Stimulated activated CD4-positive, alpha-beta T cell treated with anti-CD3 and anti-CD28 coated beads, TNF-alpha, amount 100 ng/mL, for 1 hour (primary cell): ENCODE measurements at regions not wholly inside any gene's neighbourhood (a gene's known extent, or its start where the extent isn't known, plus 50 kb on each side); places are given as distances from the start of the nearest gene placed in this dataset.
"Not testable (repeated sequence)": the region's sequence is repeated elsewhere in the genome, so short reads cannot be mapped to it uniquely, and the experiment has no call there.

Source experiments
- DNase-seq, 3 donors: peaks; one replicate each; pipeline ENCODE4 v3.0.0-alpha.2; 2020; ENCODE audit warnings: low read depth in 3 of 3, low spot score in 1 of 3

DNA sequence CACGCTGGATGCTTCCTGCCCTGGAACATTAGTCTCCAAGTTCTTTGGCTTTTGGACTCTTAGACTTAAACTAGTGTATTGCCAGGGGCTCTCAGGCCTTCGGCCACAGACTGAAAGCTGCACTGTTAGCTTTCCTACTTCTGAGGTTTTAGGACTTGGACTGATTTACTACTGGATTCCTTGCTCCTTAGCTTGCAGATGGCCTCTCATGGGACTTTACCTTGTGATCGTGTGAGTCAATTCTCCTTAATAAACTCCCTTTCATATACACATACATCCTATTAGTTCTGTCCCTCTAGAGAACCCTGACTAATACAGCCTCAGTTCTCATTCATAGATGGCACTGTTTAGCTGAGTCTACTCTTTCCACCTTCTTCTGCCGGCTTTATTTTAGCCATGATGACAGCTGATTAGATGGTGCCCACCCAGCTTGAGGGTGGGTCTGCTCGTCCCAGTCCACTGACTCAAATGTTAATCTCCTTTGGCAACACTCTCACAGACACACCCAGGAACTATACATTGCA lies 389.1 kb downstream of the NYAP2 start:
- DNase-seq: no peak

DNA sequence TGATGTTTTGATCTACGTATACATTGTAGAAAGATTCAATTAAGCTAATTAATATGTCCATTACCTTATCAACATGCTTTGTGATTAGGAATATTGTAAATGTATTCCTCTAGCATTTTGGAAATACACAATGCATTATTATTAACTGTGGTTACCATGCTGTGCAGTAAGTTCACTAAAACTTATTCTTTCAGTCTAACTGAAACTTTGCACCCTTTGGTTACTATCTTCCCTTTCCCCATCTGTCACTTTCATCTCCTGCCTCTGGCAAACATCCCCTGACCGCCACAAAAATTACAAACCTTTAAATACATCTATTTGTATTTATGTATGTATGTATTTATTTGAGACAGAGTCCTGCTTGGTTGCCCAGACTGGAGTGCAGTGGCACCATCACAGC lies 388.0 kb downstream of the NYAP2 start:
- no peak for DNase-seq

DNA sequence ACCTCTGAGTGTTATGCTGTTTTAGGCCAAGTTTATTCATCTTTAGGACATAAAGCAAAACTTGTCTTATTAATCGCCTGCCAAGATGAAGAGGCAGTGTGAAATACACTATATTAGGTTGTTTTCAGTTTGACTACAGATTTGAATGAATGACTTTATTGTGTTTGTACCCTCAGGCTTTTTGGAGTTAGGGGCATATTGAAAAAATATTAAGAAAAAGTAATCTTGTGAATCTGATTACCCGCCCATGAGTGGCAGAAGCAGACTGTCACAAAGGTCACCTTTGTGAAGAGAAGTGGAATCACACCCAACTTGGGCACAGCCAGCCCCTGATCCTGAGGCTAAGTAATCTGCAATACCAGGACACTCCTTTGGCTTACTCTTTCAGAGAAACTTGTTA lies 382.5 kb downstream of the NYAP2 start:
- no peak for DNase-seq

DNA sequence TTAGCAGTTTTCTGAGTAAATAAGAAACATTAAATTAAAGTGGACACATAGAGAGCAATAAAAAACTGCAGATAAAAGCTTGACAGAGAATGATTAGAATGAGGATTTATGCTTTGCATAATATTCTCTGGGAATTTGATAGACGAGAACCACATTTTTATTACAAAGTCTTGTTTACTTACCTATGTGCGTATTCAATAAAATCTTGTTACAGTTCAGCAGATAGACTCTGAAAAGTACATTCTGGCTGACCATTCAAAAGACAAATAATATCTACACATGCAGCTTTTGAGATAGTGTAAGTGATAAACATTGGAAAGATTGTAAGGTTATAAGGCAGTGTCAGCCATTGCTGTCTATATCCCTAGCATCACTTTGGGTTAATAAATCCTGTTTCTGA lies 381.6 kb downstream of the NYAP2 start:
- DNase-seq: no peak

DNA sequence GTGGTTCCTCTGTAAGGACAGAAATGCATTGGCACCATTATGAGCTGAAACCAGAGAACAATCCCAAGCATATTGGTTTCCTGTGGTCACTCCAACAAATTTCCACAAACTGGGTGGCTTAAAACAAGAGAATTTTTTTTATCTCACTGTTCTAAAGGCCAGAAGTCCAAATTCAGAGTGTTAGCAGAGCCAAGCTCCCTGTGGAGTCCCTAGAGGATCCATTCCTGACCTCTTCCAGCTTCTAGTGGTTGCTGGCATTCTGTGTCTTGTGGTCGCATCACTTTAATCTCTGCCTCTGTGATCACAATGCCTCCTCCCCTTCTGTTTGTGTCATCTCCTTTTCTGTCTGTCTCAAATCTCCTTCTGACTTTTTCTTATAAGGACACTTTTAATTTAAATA lies 380.3 kb downstream of the NYAP2 start:
- no peak for DNase-seq

DNA sequence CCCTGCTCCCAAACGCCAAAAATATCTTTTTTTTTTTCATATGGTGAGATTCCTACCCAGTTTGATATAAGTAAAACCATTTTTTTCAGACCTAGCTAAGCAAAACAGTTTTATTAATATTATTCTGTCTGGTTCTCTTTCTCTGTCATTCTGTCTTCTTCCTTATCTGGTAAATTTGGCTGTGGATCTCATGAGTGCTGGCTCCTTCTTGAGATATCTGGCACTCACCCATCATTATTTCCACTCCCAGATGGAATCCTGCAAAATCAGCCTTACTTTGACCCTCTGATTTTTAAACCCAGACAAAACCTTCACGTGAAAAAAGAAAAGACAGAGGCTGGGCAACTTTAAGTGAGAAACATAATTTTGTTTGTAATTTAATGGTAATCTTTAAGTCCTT lies 373.6 kb downstream of the NYAP2 start:
- no peak for DNase-seq

DNA sequence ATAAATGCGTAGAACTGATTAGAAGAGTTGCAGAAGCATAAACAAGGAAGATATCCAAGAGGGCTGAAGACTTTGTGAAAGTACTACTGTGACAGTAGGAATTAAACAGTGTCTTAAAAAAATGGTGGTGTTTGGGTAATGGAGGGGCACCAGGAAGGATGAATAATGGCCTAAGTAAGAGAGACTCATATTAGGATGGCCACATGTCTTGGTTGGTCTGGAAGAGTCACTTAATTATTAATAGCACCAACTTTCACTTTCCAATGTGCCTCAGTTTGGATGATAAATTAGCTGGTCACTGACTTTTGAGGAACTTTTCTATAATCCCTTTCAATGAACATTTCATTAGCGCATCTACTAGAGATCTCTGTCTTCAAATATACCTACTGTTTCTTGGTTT lies 372.2 kb downstream of the NYAP2 start:
- no peak for DNase-seq

DNA sequence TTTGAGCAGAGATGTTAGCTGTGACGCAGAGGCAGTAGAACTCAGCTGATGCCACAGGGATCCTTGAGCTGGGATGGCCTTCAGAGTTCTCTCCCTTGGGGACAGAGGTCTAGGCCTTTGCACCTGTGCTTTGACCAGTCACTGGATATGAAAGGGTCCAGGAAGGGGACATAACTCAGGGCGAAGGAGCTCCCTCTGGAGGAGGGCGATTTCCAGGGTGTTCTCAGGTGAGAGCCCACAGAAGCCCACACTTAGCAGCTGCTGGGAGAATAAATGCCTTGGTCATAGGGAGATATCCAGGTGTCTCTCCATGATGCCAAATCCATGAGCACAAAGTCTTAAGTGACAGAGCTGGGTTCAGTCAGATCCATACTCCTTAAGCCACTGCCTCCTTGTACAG lies 369.2 kb downstream of the NYAP2 start:
- no peak for DNase-seq

DNA sequence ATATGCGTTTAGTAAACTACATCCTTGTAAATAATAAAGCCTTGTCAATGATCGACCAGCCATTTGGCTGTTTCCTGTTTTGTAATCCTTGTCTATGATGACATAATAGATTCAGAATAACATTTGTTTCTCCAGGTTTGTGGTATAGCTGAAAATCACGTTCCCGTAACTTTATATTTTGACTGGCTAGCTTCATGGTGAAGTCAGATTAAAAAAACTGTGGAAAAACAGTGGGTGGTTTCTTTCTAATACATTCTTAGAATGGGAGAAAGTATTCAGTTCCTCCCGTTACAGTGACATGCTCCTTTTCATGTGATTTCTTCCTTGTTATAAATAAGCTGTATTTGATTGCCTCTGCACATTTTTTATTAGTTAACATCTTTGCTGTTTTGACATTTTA lies 366.9 kb downstream of the NYAP2 start:
- no peak for DNase-seq

DNA sequence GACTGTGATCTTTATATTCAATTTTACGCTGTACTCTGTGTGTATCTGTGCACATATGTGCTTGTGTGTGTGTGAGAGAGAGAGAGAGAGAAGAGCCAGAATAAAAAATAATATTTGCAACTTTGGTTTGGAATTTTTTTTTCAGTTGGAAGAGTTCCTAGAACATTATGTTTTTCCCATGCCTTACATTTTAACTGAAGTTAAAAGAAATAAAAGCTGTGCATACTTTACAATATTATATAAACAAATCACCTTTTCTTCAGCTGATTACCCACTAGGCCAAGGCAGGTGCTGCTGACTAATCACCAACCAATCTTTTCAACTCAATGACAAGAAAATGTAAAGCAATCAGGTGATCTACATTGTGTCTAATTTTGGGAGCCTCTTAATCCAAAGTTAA lies 366.3 kb downstream of the NYAP2 start:
- no peak for DNase-seq

DNA sequence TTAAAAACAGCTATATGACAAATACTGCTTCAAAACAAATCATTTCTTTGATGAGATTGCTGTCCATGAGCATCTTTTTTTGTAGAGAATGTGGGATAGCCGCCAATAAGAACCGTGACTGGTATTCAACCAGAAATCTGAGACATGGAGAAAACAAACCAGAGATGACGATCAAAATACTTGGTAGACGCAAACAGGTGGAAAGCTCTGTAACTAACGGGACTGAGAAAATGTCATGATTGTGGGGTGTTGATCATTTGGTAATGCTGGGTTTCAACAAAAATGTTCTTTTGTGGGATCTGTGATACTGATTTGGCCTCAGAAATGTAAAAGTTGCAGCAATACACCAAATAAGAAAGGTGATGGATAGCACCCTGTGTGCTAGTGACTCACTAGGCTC lies 364.8 kb downstream of the NYAP2 start:
- DNase-seq: no peak

DNA sequence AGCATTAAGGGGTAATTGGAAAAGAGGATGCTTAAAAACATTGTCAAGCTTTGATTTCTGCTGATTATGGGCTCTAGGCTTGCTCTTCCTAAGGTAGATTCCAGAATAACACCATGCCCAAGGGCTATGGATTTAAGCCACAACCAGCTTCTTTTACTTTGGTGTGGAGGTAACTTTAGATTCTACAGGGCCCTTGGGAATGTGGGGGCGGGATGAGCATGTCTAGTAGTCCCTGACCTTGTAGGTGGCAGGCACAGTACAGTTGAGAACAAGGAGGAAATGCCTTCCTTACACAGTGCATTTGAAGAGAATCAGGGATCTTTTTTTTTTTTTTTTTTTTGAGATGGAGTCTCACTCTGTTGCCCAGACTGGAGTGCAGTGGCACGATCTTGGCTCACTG lies 364.2 kb downstream of the NYAP2 start:
- no peak for DNase-seq

DNA sequence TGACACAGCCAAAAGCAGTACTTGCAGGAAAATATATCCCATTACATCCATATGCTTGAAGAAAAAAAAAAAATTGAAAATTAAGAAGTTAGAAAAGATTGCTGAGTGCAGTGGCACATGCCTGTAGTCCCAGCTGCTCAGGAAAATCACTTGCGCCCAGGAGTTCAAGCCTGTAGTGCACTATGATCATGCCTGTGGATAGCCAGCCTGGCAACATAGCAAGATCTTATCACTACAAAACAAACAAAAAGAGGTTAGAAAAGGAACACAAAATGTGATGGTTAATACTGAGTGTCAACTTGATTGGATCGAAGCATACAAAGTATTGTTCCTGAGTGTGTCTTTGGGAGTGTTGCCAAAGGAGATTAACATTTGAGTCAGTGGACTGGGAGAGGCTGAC lies 361.9 kb downstream of the NYAP2 start:
- DNase-seq: no peak

DNA sequence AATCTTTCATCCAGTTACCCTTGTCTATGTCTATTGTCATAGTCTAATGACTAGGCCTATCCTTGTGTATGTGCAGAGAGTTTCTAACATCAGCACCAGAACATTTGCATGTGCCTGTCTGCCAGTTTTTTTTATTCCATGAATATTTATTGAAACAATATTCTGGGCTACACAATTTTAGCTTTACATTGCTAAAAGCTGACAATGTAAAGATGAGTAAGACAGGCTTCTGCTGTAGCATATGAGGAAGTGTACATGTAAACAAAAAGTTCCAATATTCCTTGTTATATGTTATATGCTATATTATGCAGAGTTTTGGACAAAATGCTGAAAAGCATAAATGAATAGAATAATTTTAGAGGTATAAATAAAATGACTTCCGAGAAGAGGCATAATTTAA lies 357.7 kb downstream of the NYAP2 start:
- no peak for DNase-seq

DNA sequence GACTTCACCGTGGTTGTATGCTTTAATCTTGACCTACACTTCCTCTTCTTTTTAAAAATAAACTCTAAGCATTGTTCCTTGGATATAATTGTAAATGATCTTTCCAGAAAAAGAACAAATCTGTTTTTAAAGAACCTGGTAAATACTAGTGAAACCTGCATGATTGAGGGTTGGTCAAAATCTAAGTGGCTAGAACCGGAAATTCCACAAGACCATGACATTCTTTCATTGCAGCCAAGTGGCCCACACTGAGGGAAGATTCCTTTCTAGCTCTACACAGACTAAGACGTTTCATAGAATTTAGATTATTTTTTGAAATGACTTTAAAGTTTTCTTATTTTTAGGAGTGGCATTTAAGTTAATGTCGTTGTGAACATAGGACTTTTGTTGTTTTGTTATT lies 356.7 kb downstream of the NYAP2 start:
- no peak for DNase-seq

DNA sequence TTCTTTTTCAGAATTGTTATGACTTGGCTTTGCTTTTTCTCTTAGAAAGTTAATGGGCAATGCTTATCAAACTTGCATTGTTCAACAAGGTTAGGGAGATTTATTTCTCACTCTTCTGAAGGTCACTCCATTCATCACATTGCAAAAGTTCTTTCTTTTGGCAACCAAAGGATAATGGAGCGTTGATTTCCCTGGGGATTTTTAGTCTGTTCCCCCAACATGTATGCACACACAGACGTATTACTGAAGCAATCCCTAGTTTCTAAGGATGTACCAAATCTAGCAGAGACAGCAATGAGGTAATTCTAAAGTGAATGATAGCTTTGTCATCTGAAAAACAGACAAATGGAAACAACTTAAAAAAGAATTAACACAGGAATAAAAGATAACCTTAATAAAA lies 349.1 kb downstream of the NYAP2 start:
- DNase-seq: no peak

DNA sequence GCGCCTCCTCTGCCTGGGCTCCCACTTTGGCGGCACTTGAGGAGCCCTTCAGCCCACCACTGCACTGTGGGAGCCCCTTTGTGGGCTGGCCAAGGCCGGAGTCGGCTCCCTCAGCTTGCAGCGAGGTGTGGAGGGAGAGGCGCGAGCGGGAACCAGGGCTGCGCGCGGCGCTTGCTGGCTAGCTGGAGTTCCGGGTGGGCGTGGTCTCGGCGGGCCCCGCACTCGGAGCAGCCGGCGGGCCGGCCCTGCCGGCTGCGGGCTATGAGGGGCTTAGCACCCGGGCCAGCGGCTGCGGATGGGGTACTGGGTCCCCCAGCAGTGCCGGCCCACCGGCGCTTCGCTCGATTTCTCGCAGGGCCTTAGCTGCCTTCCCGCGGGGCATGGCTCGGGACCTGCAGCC lies 344.5 kb downstream of the NYAP2 start:
- not testable (repeated sequence) for DNase-seq

DNA sequence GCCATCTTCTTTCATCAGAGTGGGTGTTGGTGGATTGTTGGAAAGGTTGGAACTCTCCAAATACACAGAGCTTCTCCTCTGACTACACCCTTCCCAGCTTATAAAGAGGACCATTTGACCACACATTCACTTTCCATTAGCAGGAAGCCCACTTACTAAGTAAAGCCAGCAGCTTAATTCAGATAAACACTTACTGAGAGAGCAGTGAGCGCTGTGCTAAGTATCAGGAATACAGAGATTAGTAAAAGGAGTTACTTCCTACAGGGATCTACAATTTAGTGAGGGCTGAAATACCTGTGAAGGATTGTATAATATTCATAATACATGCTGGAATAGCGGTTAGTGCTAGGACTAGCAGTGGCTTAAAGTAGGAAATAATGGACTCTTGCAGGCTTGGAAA lies 343.0 kb downstream of the NYAP2 start:
- DNase-seq: no peak

DNA sequence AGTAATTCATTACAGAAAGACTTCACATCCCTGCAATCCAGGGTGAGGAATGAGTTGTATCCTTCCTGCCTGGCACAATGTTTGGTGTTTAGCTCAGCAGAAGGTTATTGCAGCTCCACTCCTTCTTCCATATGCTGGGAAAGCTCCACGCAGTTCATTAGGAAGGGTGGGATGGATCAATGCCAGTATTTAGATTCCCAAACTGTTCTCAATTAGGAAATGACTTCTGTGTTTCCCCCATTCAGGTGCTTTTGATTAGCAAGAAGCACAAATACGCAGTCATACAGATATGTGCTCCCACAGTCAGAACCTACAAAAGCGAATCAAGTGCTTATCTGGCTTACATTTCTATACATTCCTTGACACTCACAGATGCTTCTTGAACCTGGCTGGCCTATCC lies 340.6 kb downstream of the NYAP2 start:
- DNase-seq: no peak

DNA sequence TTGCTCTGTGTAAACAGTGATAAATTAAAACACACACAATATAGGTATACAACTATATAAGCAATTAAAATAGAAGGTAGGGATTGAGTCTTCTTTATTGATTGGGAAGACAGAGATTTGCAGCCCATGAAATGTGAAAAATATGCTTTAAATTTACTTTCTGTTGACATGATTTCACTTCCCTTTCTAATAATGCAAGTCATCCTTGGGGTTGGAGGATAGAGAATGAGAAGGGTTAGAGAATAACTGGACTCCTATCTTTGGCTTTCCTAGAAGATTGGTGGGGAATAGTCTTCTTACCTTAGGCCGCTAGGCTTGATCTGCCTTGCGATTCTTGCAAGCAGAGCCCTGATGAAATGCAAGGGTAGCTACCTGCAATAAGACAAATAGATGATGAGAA lies 339.8 kb downstream of the NYAP2 start:
- no peak for DNase-seq

DNA sequence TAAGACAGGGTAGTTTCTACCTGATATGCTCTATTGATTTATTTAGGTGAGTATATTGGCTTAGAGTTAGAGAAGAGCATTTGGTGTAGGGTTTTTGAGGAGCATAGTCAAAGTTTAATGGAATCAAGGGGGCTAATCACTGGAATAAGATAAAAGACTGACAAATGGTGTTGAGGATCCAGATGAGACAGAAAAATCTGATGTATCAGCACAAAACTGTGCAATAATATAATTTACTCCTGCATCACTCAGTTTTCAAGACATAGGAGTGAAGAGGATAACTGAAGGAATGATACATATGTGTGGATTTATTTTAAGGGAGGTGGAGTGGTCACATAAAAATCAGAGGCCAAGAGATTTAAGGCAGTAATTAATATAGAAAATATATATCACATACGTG lies 339.2 kb downstream of the NYAP2 start:
- no peak for DNase-seq

DNA sequence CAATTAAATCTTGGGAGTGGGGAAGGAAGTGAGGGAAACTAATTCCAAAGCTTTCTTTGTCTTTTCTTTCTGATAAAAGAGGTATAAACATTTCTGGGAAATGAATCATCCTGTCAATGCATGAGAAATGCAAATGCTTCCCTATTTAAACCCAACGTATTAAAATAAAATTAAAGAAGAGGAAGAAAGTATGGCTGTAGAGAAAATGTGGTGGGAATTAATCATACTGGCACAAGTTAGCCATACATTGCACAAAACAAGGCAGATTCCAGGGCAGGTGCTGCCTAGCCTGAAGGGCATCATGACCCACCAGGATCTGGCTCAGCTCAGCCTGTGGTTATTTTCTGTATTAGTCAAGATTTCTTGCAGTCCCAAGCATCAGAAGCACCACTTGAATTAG lies 338.0 kb downstream of the NYAP2 start:
- no peak for DNase-seq

DNA sequence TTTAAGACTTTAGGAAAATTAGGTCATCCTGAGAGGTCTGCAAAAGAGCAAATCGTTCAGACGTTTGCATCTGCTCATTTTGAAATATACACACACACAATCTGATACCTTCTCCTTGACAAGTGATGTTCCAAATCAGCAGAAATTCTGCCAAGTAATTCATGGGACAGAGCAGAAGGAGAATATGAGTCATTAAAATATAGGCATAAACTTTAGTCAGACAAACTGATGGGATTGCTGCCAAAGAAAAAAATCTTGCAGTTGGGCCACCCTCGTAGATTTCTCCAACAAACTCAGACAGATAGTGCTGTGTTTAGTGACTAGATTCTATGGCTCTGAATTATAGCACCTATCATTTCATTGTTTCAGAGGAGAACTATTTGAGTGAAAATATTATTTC lies 336.3 kb downstream of the NYAP2 start:
- no peak for DNase-seq

DNA sequence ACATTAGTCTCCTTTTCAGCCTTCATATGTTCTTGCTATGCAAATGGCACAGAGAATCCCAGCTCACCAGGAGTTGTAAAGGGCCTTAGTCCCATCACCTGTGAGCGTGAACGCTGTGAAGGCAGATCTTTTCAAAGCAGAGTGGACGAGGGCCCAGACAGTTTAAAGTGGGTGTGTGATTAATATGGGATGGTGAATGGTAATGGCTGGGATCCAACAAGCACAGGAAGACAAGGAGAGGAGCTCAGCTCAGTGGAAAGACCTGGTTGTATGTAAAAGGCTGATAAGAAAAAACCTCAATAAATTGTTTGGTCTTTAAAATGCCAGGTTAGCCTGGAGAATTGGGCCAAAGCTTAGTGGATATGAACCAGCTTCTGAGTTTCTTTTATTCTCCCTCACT lies 326.2 kb downstream of the NYAP2 start:
- DNase-seq: no peak
